IPS DF 4.7 (cell line): ENCODE measurements at regions not wholly inside any gene's neighbourhood (a gene's known extent, or its start where the extent isn't known, plus 50 kb on each side); places are given as distances from the start of the nearest gene placed in this dataset.
"Not testable (repeated sequence)": the region's sequence is repeated elsewhere in the genome, so short reads cannot be mapped to it uniquely, and the experiment has no call there.

ENCODE experiments used
- DNase-seq: peaks from one replicate; pipeline ENCODE4 v3.0.0-alpha.2; 2013; ENCODE audit warnings: low spot score; ENCODE audit errors: extremely low read depth

DNA sequence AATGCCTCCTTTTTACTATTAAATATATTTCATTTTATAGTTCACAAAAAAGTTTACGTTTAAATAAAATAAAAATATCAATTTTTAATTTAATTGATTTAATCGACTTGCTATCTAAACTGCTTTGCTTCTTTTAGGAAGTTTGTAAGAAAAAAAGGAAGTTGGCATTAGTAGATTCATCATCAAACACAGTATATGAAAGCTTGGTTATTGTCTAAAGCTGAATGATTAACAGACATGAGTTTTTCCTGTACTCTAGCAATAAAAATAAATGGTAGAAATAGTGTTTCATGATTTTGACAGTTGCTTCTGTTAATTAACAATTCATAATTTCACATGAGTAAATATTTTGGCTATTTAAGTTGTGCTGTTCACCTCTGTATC lies 1285.5 kb upstream of the GJE1 start:
- no peak for DNase-seq

DNA sequence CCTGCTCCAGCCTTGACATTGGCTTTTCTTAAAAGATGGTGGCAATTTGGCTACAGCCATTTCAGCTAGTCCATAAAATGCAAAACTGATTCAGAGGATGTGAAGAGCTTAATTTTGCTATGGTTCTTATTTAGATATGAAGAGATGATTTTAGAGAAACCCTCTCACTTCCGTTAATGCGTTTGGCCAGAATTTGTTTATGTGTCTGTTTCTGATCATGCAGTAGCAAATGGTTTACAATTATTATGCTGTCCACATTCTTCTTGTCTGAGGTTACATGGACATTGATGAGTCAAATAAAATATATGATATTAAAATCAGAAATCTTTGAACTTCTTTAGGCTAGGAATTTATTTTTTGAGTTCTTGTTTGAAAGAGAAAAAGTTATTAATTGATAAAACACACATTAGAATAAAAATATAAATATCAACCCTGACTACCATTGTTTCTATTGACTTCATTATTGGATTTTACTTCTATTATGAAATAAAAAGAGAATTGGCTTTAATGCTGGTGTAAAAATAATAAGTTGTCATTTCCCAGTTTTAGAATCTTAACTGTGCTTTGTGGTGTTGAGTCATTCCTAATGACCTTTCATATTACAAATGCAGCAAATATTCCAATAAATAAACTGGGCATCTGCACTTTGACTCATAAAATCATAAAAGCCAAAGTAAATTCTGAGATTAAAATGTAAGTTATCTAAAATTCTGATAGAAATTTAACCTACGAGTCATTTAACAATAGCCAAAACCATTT lies 1286.0 kb upstream of the GJE1 start:
- no peak for DNase-seq

DNA sequence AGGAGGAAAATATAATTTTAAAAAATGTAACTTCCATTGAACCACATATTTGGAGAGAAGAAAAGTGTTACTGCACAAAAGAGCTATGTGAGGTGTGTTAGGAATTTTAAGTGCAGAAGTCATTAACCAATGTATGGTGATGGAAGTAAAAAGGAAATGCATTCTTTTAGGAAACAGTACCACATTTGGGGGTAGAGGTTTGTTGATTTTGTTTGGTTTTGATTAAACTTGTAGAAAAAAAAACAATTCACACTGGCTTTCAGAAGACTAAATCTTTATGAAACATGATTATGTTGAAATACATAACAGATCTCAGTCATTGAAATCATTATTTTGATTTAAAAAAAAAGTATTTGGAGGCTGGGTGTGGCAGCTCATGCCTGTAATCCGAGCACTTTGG lies 1287.0 kb upstream of the GJE1 start:
- no peak for DNase-seq

DNA sequence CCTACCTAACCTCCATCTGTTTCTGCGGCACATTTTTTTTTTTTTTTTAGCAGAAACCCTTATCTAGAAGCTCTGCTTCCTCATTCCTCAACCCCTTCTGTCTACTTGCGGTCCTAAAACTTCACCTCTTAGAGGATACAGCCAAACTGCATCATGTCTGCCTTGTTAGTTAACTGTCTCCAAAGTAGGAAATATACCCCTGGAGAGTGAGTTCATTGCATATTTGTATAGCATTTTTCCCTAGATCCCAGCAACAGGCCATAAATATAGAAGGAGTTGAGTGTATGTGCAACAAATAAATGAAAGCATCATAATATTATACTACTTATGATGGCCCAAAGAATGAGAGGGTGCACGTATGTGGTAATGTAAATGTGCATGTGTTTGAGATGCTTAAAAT lies 1288.6 kb upstream of the GJE1 start:
- no peak for DNase-seq

DNA sequence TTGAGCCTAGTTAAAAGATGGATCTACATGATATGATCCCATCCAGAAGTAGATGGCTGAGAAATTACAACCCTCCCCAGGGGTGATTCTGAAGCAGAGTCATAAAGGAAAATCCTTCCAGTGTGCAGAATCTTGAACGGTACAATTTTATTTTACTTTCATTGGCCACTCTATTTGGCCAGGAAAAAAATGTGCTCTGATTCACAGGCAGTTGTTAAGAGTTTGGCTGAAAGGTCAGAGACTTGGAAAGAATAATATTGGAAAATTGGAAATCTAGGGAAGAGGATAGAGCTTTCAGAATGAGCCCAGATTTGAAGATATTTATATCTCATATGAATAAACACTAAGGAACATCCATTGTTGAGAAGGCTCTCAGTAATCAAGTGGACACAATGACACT lies 1299.3 kb upstream of the GJE1 start:
- DNase-seq, result no peak

DNA sequence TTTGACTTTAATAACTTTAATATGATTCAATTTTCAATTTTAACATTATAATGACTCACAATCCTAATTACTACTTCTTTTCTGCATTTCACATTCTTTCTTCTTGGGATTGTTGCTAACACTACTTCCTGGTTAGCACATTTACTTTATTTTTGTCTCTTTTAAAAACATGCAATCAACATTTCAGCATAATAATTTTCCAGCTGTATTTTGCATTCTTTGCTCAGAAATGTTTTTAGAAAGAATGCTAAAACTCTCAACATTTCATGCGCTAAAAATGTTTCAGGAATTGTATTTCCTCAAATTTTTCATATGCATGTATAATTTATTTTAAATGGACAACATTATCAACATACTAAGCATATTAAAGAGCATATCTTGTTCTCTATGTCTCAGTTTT lies 1302.1 kb upstream of the GJE1 start:
- DNase-seq, result no peak

DNA sequence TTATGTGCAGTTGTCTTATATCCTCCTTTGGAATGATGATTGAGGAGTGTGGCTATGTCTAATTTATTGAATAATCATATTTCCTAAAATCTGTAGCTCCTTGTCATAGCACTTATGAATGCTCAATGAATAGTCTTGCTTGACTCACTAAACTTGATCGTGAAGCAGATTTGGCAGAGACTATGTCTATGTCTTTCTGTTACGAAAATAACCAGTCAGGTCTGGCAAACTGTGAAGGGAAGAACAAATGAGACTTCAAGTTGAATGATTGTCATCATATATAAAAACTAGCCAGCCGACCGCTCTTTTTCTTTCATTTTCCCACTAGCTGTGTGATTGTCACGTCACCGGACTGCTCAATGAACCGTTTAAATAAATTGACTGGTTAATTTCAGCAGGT lies 1303.9 kb upstream of the GJE1 start:
- no peak for DNase-seq

DNA sequence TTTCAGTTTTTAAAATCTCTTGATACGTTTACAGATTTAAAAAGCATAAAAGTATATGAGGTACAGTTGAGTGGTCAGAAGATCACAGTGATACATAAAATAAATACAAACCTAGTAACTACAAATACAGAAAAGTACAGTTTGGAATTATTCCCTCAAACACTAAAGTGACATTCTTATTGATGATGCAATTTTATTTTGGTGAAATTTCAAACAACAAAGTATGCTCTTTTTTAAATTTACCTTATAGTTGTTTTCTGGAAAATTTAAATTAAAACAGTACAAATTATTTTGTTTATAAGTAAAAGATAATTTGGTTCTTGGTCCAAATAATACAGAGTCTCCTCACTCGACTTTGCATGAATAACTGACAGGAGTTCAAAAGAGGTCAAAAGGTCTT lies 1305.1 kb upstream of the GJE1 start:
- DNase-seq, result no peak

DNA sequence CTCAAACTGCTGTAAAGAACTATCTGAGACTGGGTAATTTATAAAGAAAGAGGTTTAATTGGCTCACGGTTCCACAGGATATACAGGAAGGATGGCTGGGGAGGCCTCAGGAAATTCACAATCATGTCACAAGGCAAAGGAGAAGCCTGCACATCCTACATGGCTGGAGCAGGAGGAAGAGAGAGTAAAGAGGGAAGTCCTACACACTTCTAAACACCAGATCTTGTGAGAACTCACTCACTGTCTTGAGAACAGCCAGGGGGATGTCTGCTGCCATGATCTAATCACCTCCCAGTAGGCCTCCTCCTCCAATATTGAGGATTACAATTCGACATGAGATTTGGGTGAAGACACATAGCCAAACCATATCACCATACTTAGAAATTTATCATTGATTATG lies 1307.0 kb upstream of the GJE1 start:
- no peak for DNase-seq

DNA sequence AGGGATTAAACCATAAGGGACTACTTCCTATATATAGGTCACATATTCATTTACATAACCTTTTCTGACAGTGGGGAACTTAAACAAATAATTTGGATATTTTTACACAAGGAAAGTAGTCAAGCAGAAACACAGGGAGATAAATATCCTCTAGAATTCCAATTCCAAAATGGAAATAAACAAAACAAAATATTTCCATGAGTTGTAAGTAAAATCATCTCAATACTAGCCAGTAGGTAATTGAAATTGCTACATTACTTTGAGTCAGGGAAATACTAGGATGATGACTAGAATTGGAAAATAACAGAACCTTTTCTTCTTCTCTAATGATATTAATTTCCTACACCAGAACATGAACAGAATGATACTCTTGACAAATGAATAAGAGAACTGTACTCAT lies 1308.1 kb upstream of the GJE1 start:
- no peak for DNase-seq

DNA sequence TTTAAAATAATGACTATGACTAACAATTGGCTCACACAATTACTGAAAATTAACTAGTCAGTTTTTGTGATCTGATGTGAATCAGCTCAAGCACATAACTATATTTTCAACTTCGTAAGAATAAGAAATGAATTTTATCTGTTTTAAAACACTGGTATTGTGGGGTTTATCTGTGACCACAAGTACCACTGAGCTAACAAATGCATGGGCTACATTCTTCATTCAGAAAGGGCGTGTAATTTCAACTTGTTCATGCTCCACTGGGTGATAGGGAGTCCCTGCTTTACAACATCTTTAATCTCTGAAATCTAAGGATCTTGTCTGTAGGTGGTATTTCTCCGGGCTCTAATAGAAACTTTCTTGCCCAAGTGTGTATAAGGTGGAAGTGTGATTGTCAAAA lies 1311.5 kb upstream of the GJE1 start:
- no peak for DNase-seq

DNA sequence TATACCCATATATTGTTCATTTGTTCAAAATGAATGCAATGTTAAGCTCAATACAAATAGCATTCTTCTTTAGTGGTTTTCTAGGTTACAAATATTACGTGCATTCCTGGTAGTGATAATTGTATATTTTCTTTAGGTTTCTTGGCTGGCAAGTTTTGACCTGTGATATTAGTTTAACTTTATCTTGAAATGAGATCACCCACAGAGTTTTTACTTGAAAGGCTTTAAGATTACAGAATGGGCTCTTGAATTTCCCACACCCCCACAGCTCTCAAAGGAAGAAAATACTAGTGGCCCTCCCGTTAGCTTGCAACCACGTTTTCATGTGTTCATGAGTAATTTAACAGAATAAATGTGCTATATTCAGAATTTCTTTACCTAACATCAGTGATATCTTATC lies 1315.5 kb upstream of the GJE1 start:
- DNase-seq, result no peak

DNA sequence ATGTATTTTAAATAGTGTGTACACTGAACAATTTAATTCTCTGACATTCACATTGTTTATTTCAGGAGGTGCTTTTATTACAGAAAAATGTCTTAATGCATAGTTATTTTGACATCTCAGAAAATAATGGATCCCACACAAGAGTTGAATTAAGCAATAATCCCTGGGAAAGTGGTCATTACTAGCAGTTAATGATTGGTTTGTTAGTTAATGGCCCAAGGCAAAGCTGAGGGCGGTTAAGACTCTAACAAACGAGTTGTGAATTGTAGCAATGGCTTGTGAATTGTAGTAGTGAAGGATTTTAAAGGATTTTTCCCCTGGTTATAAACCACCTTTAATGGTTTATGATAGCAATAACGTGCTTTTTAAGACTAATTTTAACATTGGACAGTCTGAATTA lies 1316.0 kb upstream of the GJE1 start:
- no peak for DNase-seq

DNA sequence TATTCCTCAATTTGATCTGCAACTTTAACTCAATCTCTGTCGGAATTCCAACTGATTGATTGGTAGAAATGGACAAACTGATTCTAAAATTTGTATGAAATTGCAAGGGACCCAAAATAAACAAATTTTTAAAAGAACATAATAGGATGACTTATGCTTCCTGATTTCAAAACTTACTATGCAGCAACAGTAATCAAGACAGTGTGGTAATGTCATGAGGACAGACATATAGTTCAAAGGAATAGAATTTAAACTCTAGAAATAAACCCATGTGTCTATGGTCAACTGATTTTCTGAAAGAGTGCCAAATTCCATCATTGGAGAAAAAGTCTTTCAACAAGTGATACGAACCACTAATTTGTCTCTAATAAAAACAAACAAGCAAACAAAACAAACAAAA lies 1320.1 kb upstream of the GJE1 start:
- no peak for DNase-seq

DNA sequence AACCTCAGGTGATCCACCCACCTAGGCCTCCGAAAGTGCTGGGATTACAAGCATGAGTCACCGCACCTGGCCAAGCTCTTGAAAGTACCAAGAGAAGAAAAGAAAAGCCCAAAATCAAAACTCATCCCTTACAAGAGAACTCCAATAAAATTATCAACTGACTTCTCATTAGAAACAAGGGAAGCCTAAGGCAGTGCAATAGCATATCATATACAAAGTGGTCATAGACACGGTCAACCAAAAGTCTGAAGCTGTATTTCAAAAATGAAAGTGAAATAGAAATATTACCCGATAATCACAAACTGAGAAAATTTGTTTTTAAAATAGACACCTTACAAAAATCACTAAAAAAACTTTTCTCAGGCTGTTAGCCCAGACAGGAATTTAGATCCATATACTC lies 1321.1 kb upstream of the GJE1 start:
- DNase-seq, result no peak

DNA sequence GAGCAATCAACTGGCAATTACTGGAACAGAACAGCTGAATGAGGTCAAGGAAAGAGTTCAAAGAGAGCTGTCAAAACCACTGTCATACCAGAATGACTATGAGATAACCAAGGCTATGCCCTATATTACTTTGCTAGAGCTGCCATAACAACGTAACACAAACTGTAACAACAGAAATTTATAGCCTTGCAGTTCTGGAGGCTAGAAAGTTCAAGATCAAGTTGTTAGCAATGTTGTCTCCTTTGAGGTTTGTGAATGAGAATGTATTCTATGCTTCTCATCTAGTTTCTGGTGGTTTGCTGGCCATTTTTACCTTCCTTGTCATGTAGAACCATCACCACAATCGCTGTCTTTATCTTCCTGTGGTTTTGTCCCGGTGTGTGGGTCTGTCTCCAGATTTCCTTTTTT lies 1323.0 kb upstream of the GJE1 start:
- DNase-seq, result no peak

DNA sequence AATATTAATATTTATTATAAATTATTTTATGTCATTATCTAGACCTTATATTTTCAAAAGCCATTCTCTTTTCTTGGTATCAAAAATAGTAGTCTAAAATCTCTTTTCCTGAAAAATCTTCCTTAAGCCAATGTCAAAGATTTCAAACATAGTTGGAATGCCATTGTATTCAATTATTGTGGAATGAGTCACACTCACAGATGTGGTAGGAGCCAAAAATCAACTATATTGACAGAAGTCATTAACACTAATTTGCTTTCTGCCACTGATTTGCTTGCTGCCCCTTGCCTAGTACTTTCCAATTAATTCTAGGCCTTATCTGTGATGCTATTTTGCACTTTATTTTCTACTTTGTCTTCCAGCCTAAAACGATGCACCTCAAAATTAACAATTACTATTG lies 1326.3 kb upstream of the GJE1 start:
- DNase-seq, result no peak

DNA sequence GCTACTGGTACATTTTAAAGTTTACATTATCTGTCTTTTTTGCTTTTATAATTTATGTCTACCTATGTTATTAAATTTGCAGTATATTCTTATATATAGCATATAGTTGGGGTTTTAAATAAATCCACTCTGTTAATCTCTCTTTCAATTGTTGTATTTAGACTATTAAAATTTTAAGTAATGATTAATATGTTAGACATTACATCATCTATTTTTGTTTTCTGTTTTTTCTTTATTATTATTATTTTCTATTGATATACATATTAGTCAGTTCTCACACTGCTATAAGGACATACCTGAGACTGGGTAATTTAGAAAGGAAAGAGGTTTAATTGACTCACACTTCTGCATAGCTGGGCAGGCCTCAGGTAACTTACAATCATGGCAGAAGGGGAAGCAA lies 1338.2 kb upstream of the GJE1 start:
- no peak for DNase-seq

DNA sequence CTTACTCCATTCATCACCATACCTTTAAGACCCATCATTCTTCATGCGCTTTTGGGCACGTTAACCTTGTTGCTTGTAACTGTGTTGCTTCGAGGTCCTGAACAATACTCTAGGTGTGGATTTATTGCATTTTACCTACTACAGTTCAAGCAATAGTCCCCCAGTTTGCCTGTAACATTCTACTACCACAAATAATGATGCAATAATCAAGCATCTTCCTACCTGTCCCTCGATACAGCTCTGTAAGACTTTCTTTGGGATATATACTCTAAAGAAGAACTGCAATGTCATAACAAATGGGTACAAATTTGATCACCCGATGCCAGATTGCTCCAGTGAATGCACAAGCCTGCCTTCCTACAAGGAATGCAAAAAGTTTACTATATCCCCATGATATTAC lies 1342.6 kb upstream of the GJE1 start:
- no peak for DNase-seq

DNA sequence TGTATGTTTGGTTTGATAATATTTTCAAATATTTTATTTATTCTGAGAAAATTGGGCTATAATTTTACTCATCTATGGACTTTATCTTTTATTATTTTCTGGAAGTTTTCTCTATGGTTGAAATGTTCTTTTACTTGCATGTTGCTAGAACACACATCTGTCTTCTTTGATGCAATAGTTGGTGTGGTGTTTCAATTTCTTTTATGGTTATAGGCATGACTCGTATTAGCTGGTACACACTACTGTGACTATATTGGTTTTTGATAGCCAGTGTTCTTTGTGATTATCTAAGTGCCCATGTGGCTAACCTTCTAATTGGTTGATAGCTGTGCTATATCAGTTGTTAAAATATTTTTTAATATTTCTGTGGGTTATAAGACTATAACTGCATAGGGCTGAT lies 1343.3 kb upstream of the GJE1 start:
- DNase-seq, result no peak

DNA sequence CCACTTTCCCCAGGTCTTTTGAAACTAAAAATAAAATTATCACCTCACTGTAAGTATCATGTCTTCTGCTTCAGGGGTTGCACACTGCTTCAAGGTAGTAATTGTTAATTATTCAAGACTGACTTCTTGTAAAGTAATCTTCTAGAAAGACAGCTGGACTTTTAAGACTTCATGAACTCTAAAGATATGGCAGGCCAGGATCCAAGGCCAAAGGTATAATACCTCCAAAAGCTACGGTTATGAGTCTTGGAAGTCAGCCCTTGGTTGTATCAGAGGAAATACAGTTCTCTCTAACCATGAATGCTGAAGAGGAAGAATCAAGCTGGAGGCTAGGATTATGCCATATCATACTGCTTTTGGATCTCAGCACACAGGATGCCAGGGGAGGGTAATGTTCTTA lies 1346.8 kb upstream of the GJE1 start:
- DNase-seq, result no peak

DNA sequence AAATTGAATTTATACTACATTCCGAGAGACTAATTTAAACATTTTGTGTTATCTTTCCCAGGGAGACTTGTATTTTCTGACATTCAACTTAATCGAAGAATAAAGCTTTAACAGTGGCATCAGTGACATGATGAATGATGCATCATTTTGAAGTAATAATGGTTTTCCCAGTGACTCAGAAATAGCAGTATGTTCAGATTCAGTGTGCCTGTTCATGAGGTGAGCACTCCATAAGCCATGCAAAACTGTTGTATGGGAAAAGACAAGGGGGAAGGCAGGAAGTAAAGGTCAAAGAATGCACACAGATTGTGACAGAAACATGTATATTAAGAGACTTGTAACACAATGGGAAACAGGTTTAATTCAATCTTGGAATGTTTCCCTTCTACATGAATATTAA lies 1348.2 kb upstream of the GJE1 start:
- DNase-seq, result no peak

DNA sequence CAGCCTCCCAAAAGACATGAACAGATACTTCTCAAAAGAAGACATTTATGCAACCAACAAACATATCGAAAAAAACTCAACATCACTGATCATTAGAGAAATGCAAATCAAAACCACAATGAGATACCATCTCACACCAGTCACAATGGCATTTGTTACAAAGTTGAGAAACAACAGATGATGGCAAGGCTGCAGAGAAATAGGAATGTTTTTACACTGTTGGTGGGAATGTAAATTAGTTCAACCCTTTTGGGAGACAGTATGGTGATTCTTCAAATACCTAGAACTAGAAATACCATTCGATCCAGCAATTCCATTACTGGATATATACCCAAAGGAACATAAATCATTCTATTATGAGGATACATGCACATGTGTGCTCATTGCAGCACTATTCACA lies 1349.2 kb upstream of the GJE1 start:
- DNase-seq, result not testable (repeated sequence)

DNA sequence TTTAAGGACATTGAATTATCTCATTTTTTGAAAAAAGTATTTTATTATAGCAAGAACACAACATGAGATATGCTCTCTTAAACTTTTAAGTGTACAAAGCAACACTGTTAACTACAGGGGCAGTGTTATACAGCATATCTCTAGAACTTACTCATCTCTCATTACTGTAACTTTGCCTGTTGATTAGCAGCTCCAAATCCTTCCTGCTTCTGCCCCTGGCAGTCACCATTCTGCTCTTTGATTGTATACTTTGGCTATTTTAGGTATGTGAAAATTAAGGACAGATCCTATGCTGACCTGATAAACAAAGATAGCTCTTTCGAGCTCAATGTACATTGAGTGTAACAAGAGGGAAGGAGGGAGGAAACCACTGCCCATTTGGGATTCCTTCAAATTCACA lies 1349.8 kb upstream of the GJE1 start:
- DNase-seq, result no peak
